HG02938 (cell line): ENCODE measurements at regions not wholly inside any gene's neighbourhood (a gene's known extent, or its start where the extent isn't known, plus 50 kb on each side); places are given as distances from the start of the nearest gene placed in this dataset.

Experiments
- ATAC-seq: cut with Tn5 transposase; IDR thresholded peaks from one replicate; pipeline ENCODE4 v1.9.1; 2021; ENCODE audit warnings: mild to moderate bottlenecking, moderate library complexity; ENCODE audit not compliant: unreplicated experiment

DNA sequence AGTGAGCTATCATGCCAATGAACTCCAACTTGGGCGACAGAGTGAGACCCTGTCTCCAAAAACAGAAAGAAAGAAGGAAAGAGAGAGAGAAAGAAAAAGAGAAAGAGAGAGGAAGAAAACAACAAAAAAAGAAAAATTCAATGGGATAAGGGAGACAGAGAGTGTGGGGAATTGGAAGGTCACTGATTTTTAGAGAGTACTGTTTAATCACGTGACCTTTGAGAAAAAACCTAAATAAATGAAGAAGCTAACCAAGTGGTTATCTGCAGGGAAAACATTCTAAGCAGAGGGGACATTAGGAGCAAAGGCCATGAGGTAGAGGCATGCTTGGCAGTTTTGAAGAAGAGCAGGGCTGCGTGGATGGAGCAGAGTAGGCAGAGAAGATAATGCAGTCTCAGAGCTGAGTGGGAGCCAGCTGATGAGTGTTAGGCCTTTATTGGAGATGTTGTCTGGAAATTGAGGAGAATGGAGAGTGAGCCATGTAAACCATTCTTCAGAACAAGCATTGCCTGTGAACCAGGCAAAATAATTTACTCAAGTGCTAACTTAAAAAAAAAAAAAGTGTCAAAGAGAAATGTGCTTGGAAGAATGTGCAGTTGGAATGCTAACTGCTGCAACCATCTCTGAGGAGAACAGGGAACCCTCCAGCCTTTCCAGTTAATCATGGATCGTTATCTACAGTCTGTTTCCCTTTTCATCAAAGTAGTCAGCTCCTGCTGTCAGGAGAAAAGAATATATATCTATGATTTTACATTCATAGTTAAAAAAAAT is 377.3 kb upstream of the SEMA6D start:
- ATAC-seq, result no peak

DNA sequence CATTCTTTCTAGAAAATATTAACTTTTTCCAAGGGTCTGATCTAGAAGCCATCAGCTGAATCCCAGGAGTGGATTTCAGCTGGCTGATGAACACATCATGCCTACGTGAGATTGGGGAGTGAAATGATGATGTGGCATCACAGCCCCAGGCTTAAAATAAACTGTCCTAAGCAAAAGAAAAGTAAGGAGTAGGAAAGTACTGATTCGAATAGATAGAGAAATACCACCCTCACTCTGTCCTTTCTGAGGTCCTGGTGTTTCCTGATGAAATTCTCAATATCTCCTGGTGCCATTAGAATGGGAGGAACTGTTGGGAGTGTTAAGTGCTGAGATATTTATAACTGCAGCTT is 376.8 kb upstream of the SEMA6D start:
- ATAC-seq, result no peak

DNA sequence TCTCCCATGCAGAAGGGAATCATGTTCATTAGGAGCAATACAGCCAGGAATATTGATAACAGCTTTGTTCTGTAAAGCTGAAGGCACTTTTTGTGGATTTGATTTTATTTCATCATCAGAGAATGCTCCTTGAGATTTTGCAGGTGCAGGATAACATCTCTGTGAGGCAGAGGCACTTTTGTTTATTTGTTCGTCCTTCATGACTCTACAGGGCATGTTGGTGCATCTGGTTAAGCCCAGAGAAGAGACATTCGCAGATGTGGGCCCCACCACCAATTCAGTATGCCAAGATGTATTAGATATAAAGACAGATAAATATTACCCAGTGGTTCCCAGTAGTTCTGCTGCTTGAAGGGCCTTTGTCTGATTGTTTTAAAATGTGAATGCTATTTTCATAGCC is 368.1 kb upstream of the SEMA6D start:
- ATAC-seq, result no peak

DNA sequence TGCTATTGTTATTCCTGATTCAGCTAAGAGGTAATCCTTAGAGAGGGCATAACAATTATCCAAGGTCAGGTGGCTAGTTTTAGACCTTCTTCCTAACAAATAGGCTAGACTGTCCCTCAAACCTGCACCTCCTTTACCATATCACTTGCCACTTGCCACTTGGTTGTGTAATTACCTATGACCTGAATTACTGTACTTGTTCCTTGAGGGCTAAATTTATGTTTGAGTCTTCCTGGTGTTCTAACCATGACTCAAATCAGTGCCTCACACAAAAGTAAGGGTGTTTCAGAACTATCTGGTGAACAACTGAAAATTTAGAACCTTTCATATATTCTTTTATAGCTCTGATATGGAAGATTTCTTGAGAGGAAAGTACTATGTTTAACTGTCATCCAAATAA is 365.8 kb upstream of the SEMA6D start:
- no peak for ATAC-seq

DNA sequence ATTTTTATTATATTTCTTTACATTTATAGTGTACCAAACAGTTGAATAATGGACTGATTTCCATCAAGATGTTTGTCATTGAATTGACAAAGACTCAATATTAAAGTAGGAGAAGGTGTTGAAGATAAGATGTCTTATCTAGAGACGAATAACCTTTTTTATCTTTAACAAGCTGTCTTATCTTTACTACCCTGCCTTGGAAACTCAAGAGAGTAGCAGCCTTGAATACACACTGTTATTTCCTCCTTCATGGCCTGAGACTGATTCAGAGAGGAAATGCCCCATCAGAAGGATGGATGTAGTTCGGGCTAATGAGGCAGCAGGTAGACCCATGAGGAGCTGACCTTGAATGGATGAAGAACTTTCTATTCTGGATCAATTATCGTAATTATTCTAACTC is 365.1 kb upstream of the SEMA6D start:
- no peak for ATAC-seq

DNA sequence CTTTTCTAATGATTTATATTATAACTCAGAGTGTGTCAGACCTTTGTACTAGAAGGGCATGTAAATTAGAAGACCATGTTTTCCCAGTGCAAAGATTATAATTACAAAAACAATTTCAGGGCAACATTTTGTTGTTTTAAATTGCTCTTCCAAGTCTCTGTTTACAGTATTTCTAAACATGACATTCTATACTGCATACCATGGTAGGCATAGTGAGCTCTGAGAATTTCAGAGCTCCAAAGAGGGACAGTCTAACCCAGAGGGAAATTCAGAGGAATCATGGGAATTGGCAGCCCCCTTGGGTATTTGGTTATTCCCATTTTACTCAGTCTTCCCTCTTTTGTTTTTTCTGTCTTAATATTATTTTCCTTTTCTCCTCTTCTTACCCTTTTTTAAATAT is 361.5 kb upstream of the SEMA6D start:
- ATAC-seq, result no peak

DNA sequence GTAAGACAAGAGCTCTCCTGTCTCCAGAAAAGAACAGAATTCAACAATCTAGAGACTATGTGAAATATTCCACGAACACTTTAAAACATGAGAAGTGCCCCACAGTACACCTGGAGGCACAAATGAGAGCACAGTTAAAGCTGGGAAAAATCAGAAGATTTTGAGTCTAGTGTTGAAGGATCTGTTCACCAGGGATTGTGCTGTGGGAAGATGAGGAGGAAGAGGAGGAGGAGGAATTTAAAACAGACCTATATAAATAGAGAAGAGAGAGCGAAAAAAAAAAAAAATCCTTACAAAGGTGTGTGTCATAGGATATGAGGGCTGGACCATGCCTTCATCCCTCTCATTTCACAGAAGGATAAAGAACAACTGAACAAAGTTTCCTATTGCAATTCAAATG is 361.0 kb upstream of the SEMA6D start:
- no peak for ATAC-seq

DNA sequence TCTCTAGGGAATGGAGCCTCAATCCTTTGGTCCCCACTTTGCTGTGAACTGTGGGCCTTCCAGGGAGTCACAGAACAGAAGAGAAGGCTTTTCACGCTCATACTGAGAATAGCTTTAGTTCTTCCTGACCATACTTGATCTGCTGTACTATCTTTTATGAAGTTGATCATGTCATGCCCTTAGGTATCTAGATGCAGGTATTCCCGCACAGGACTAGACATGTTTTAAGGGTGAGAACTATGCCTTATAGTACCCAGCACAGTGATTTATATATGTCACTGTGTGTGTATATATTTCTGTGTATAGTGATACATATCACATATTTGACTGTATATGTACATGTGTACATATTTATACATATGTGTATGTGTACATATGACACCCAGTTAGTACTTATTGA is 358.4 kb upstream of the SEMA6D start:
- ATAC-seq, result no peak

DNA sequence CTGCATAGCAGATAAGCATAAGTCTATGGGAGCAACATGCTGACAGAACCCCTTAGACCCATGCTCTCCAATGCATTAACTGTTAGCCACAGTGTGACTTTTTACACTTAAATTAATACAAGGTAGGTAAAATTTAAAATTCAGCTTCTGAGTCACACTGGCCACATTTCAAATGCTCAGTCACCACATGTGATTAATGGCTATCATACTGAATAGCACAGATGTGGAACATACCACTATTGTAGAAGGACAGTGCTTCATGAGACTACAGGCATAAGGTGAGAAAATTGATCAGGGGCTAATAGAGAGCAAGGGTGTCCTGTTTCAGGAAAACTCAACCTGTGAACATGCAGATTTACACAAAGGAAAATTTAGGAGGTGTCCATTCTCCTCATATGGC is 357.0 kb upstream of the SEMA6D start:
- ATAC-seq, result no peak

DNA sequence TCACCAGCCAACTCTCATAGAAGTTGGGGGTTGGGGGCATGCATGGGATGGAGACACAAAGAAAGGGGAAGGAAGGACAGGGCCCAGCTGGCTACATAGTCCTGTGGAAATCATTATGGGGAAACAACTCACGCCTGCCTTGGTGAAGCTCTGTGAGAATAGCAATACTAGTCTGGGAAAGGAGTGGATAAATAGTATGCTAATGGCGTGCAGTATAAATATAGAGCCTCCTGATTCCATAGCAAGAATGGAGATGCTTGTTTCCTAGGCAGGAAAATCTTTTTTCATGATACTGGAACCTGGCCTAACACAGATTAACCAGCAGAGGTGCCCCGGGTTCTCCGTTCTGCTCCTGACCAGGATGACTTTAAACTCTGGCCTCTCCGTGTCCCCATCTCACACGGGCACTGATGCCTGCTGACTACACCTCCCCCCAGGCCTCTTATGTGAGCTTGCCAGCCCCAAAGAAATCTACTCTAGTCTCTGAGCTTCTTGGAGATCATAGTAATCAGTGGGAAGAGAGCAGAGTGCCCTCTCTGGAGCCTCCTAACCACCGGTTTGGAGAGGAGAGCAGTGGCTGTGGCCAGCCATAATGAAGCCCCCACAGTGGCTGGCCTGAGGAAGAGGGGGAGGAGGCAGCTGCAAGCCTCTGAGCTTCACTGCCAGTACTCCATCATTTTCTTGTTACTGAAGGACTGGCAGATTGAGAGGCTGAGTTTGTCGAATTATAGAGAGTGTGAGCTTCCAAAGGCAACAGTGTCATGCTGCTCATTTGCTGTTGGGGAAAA is 355.0 kb upstream of the SEMA6D start:
- ATAC-seq, result no peak

DNA sequence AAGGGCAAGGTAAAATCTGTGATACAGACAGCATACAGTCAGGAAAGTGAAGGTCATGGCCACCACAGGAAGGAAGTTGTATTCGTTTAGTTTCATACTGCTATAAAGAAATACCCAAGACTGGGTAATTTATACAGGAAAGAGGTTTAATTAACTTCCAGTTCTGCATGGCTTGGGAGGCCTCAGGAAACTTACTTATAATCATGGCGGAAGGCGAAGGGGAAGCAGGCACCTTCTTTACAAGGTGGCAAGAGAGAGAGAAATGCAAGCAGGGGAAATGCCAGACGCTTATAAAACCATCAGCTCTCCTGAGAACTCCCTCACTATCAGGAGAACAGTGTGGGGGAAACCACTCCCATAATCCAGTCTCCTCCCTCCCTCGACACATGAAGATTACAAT is 353.7 kb upstream of the SEMA6D start:
- ATAC-seq, result no peak

DNA sequence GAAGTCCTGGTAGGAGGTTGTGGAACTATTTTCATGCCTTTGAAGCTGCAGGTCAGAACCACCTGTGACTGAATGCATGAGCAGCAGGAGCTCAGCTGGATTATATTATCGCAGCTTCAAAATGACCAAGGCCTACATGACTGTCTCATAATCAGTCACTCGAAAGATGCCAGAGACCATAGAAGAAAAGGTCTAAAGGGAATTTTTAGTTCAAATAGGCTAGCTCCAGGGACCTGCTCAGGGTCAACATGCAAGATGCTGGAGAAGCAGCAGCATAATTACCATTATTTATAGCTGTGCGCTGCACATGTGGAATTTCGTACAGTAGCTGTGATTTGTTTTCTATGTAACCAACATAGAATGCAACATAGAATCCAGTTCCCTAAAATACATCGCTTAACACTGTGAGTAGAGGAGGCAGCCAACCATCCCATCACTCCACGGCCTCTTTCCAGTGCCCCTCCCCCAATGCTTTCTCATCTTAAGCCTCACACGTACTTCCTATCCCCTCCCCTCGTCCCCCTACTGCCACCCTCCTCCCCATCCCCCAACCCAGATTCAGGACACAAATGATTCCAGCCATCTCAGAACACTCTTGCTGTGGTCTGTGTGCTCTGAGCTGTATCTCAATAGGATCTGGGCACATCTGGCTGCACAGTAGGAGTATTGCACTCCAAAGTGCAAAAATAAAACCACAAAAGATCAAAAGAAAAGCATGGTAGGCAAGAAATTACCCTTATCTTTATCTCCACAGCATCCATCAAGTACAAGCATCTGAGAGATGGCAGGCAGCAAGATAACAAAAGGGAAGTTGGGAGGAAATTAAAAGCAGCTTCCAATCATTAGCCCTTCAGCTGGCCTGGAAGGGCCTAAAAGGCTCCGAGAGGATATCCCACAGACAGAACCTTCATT is 352.8 kb upstream of the SEMA6D start:
- ATAC-seq, result no peak

DNA sequence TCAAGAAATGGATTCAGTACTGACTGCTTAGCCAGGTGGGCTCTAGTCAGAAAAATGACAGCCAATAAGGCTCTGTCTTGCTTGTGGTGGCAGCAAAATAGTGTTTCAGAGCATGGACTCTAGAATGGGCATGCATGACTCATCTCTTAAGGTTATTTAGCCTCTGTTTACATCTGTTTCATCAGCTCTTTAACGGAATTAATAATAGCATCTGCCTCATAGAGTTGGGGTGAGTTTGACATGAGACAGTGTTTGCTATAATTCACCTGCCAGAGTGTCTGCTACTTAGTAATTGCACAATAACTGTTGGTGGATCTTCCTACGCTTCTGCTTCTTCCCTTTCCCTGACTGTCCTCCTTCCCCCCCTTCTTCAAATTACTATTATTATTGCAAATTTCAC is 350.4 kb upstream of the SEMA6D start:
- no peak for ATAC-seq

DNA sequence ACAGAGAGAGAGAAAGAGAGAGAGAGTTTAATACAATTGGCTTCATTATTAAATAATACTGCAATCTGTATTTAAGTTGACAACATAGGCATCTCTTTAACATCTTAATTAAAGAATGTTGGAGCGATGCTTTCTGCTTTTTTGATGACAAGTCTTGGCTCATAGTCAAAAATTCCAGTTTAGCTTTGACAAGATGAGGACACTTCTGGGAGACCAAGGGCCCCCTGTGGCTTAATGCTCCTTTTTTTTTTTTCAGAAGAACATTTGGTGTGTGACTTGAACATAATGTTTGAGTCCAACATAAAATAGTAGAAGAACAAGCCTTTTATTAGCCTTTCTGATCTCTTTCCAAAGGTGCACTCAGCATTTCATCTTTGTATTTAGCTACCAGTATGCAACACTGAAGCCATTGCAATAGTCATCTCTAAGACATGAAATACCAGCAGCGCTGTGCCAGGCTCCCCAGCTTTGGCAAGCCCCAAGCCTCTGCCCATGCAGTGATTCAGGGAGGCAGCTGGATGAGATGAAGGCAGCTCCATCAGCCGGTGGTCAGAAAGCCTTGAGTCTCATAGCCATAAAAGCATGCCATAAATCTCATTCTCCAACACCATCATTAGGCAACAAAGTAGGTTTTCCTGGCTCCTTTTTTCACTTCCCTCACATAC is 349.4 kb upstream of the SEMA6D start:
- ATAC-seq, result no peak

DNA sequence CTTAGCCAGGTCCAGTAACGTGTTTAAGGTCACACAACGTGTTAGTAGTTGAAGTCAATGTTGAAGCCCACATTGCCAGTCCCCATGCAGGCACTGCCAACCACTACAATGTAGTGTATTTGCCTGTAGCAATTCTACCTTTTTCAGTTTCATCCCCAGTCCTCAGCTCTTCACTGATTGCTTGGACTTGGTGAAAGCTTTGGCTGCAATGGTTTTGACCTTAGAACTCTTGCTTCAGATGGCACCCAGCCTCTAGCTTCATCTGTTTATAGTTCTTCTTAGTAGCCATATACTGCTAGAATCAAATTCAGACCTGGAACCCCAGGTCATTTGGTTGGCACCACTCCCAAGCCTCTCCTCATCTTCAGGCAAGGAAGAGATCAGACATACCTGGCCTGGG is 345.4 kb upstream of the SEMA6D start:
- ATAC-seq, result no peak

DNA sequence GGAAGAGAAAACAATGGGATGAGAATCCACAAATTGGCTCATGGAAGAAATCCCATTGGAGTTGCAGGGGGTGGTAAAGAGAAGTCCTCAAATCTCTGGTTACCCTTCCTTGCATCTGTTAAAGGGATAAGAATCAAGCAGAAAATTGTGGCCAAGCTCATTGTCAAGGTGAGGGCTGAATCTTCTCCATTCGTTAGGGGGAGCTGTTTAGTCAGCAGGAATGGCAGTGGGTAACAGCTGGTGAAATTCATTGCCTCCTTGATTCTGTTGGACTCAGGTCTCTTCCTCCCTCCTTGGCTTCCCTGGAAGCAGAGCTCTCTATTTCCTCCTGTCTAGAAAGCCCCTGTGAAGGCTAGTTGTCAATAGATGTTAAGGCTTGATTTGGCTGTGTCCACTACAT is 343.1 kb upstream of the SEMA6D start:
- ATAC-seq, result no peak

DNA sequence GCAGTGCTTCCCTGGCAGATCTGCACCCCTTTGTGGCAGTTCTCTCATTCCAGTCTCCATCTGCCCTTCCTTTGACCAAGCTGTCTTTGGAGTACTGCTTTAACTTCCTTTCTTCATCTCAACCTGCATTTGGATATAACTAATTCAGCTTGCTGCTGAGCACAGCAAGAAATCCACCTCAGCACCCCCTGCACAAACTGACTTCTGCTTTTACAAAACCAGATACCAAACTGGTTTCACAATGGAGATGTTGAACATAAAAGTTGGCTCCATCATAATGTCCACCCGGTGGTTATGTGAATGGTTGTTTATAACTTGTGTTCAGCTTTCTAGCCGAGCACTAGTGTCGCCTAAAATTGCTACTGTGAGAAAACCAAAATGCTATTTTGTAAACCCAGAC is 341.1 kb upstream of the SEMA6D start:
- no peak for ATAC-seq

DNA sequence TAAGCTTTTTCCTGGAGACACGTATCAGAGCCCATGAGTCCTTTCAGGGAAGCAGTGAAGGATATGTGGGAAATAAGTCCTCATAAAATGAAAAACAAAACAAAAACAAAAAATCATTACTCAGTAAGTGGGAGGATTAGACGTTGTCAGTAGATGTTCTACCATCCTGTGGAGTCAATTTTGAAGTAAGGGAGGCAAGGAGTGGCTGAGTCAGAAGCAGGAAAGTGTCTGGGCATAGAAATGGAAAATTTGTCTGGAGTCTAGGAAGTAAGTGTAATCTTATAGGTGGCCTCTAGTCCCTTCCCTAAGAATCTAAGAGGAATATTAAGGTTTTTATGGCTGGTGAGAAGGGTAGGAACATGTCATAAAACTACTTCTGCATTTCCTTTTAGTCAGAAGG is 339.8 kb upstream of the SEMA6D start:
- ATAC-seq, result no peak

DNA sequence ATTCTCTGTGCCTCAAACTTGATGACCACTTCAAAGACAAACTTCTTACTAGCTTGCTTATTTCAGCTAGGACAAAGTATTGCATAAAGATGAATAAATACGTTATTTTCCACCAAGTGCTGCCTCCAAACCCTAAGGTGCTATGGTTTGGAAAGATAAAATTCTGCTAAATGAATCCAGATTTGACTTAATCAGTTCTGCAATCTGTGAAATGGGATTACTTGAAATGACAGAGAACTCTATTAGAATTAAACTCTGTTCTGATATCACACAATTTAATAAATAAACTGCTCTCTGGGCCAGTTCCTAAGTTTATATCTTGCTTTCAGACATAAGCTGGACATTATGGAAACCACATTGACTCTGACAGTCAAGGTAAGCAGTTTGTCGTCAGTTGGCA is 338.8 kb upstream of the SEMA6D start:
- no peak for ATAC-seq

DNA sequence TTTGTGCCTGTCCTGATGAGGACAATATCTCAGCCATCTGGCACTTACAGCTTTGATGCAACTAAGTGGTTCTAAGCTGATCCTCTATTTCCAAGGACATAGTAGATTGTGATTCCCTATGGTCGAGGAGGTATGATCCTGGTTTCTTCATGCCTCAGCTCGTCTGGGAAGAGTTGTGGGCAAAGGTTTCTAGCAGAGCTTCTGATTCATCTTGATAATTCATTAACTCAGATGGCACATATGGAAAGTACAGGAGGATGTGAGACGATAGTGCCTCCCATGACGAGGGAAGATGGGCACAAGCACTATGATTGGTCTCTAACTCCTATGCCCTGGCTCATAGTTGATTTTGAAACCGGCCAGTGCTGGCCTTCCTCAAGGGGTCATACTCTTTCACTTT is 334.2 kb upstream of the SEMA6D start:
- no peak for ATAC-seq

DNA sequence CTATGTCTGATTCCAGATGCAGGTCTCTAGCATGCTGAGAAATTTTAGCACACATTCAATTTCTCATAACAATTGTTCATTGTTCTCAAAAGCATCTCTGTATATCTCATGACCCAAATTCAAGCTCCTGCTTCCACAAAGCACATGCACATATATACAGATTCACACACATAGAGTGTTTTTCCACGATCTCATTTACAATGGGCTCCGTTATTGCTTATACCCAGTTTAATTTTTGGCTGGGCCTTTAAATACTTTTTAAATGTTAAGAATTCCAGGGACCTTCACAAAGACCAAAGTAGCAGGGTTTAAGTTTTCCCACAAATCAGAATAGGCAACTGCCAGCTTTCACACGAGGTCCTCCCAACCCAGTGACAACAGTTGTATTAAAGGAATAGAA is 333.5 kb upstream of the SEMA6D start:
- no peak for ATAC-seq
